ENCODE measurements at regions not wholly inside any gene's neighbourhood (a gene's known extent, or its start where the extent isn't known, plus 50 kb on each side); places are given as distances from the start of the nearest gene placed in this dataset.

DNA sequence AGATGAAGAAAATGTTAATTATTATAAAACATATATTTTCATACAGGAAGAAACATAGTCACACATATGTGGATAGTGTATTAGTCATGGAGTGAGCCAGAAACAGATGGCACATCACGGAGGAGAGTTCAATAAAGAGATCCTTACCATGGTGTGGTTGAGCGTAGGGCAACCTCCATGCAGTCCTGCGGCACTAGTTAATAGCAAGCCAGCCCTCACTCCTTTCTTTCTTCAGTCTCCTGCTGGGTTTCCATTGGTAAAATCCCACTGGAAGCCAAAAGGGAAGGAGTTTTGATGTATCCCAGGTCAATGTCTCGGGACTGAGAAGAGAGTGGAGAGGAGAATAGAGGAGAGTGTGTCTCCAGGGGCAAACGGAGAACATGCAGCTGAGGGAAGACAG lies 328.1 kb downstream of the NR4A2 start:
- Histone ChIP-seq H2BK120ac (ENCODE audit: insufficient read depth, low read length, poor library complexity) (no peak overlapping the region), H3K4me2 (ENCODE audit: low read length) (no peak overlapping the region), H2BK12ac (ENCODE audit: low read length) (no peak overlapping the region), H3K4me1 (ENCODE audit: control insufficient read depth in 1 of 2, insufficient read depth in 2 of 2, low read length in 2 of 2) (no peaks in the 10 kb centered on the region), H3K36me3 (ENCODE audit: control insufficient read depth in 1 of 2, insufficient read depth in 2 of 2, low read length in 2 of 2) (no peaks in the 10 kb centered on the region), H3K27ac (ENCODE audit: low read depth, low read length) (no peak overlapping the region), H3K18ac (ENCODE audit: low read length) (no peak overlapping the region), H3K23ac (ENCODE audit: low read length) (no peak overlapping the region), H3K14ac (ENCODE audit: low read length) (no peak overlapping the region), H3K27me3 (ENCODE audit: insufficient read depth, low read length) (no peaks in the 10 kb centered on the region), H2BK5ac (ENCODE audit: low read depth, low read length, poor library complexity) (no peak overlapping the region), H3K4me3 (ENCODE audit: low read depth, low read length) (no peak overlapping the region), H3K9ac (ENCODE audit: low read length) (no peak overlapping the region), H4K91ac (ENCODE audit: low read depth, low read length) (no peak overlapping the region), H3K79me2 (ENCODE audit: control insufficient read depth, insufficient read depth, low read length, poor library complexity) (no peaks in the 10 kb centered on the region), H4K8ac (ENCODE audit: low read depth, low read length) (no peak overlapping the region), H2AFZ (ENCODE audit: insufficient read depth, low read length, poor library complexity) (no peak overlapping the region), H3K79me1 (ENCODE audit: low read length) (no peaks in the 10 kb centered on the region), H2AK5ac (ENCODE audit: low read length) (no peak overlapping the region), H3K9me3 (ENCODE audit: insufficient read depth, low read depth, low read length) (no peaks in the 10 kb centered on the region), H3K4ac (ENCODE audit: low read depth, low read length) (no peak overlapping the region), H4K12ac (ENCODE audit: low read depth, low read length) (no peak overlapping the region)
- no peak for DNase-seq
- WGBS (ENCODE audit: extremely low coverage, insufficient coverage, insufficient read length), result no CpG with 5 or more reads among the region's 5 CpGs

DNA sequence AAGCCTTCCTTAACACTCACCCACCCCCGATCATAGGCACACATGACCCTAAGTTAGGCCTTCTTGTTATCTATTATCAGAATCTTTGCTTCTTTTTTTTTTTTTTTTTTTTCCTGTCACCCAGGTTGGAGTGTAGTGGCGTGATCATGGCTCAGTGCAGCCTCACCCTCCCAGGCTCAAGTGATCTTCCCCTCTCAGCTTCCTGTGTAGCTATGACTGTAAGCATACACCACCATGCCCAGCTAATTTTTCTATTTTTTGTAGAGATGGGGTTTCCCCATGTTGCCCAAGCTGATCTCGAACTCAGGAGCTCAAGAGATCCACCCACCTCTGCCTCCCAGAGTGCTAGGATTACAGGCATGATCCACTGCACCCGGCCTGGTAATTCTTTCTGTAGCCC lies 328.7 kb downstream of the NR4A2 start:
- no peak overlapping the region for H3K4me2 ChIP-seq (ENCODE audit: low read length)
- H4K8ac ChIP-seq (ENCODE audit: low read depth, low read length), result no peak overlapping the region
- WGBS (ENCODE audit: extremely low coverage, insufficient coverage, insufficient read length), result no CpG with 5 or more reads among the region's 4 CpGs
- no peak overlapping the region for H3K9ac ChIP-seq (ENCODE audit: low read length)
- no peak overlapping the region for H3K4me3 ChIP-seq (ENCODE audit: low read depth, low read length)
- DNase-seq, result no peak
- H3K27me3 ChIP-seq (ENCODE audit: insufficient read depth, low read length), result no peaks in the 10 kb centered on the region
- H3K79me1 ChIP-seq (ENCODE audit: low read length), result no peaks in the 10 kb centered on the region
- no peak overlapping the region for H3K4ac ChIP-seq (ENCODE audit: low read depth, low read length)
- no peak overlapping the region for H3K18ac ChIP-seq (ENCODE audit: low read length)
- no peak overlapping the region for H3K23ac ChIP-seq (ENCODE audit: low read length)
- H4K12ac ChIP-seq (ENCODE audit: low read depth, low read length), result no peak overlapping the region
- no peak overlapping the region for H3K14ac ChIP-seq (ENCODE audit: low read length)
- no peak overlapping the region for H4K91ac ChIP-seq (ENCODE audit: low read depth, low read length)
- H2BK5ac ChIP-seq (ENCODE audit: low read depth, low read length, poor library complexity), result no peak overlapping the region
- no peaks in the 10 kb centered on the region for H3K9me3 ChIP-seq (ENCODE audit: insufficient read depth, low read depth, low read length)
- H2BK120ac ChIP-seq (ENCODE audit: insufficient read depth, low read length, poor library complexity), result no peak overlapping the region
- no peaks in the 10 kb centered on the region for H3K36me3 ChIP-seq (ENCODE audit: control insufficient read depth in 1 of 2, insufficient read depth in 2 of 2, low read length in 2 of 2)
- H3K4me1 ChIP-seq (ENCODE audit: control insufficient read depth in 1 of 2, insufficient read depth in 2 of 2, low read length in 2 of 2), result no peaks in the 10 kb centered on the region
- no peak overlapping the region for H2BK12ac ChIP-seq (ENCODE audit: low read length)
- H2AFZ ChIP-seq (ENCODE audit: insufficient read depth, low read length, poor library complexity), result no peak overlapping the region
- no peaks in the 10 kb centered on the region for H3K79me2 ChIP-seq (ENCODE audit: control insufficient read depth, insufficient read depth, low read length, poor library complexity)
- no peak overlapping the region for H2AK5ac ChIP-seq (ENCODE audit: low read length)
- no peak overlapping the region for H3K27ac ChIP-seq (ENCODE audit: low read depth, low read length)

DNA sequence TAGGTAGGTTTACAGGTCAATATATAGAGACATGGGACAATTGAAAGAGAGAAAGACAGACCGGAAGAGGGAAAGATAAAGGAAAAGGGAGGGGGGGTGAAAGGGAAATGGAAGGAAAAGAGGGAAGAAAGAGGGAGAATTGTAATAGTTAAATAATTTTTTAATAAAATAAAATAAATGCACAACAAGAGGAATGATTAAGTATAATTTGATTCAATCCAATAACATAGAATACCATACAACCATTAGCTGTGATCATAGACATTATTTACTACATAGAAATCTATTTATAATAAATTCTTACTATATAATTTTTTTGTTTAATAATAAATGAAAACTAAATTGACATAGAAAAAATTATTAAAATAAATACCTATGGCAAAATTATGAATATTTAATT lies 330.7 kb downstream of the NR4A2 start:
- Histone ChIP-seq H3K18ac (ENCODE audit: low read length) (no peak overlapping the region), H3K23ac (ENCODE audit: low read length) (no peak overlapping the region), H3K27me3 (ENCODE audit: insufficient read depth, low read length) (no peaks in the 10 kb centered on the region), H3K4me1 (ENCODE audit: control insufficient read depth in 1 of 2, insufficient read depth in 2 of 2, low read length in 2 of 2) (no peaks in the 10 kb centered on the region), H3K9ac (ENCODE audit: low read length) (no peak overlapping the region), H2AK5ac (ENCODE audit: low read length) (no peak overlapping the region), H2BK120ac (ENCODE audit: insufficient read depth, low read length, poor library complexity) (no peak overlapping the region), H4K8ac (ENCODE audit: low read depth, low read length) (no peak overlapping the region), H3K79me2 (ENCODE audit: control insufficient read depth, insufficient read depth, low read length, poor library complexity) (no peaks in the 10 kb centered on the region), H3K4ac (ENCODE audit: low read depth, low read length) (no peak overlapping the region), H3K79me1 (ENCODE audit: low read length) (no peaks in the 10 kb centered on the region), H3K4me2 (ENCODE audit: low read length) (no peak overlapping the region), H2AFZ (ENCODE audit: insufficient read depth, low read length, poor library complexity) (no peak overlapping the region), H3K27ac (ENCODE audit: low read depth, low read length) (no peak overlapping the region), H2BK12ac (ENCODE audit: low read length) (no peak overlapping the region), H3K9me3 (ENCODE audit: insufficient read depth, low read depth, low read length) (no peaks in the 10 kb centered on the region), H3K36me3 (ENCODE audit: control insufficient read depth in 1 of 2, insufficient read depth in 2 of 2, low read length in 2 of 2) (no peaks in the 10 kb centered on the region), H3K4me3 (ENCODE audit: low read depth, low read length) (no peak overlapping the region), H2BK5ac (ENCODE audit: low read depth, low read length, poor library complexity) (no peak overlapping the region), H3K14ac (ENCODE audit: low read length) (no peak overlapping the region), H4K91ac (ENCODE audit: low read depth, low read length) (no peak overlapping the region), H4K12ac (ENCODE audit: low read depth, low read length) (no peak overlapping the region)
- WGBS (ENCODE audit: extremely low coverage, insufficient coverage, insufficient read length), result 60% methylated on average over 1 of the region's 1 CpG
- DNase-seq, result no peak

DNA sequence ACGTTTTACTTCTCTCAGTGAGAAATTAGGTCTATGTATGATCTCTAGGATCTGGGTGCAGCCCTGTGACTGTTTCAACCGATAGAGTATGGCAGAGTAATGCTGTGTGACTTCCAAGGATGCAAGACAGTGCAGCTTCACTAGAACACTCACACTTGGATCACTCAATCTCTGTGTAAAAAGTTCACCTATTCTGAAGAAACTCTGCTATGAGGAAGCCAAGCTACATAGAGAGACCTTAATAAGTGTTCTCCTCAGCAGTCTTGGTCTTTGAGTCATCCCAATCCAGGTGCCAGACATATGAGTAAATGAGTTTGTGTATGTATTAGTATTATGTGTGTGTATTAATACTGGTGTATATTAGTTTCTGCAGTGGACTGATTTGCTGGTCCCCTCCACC lies 335.0 kb downstream of the NR4A2 start:
- H4K8ac ChIP-seq (ENCODE audit: low read depth, low read length), result no peak overlapping the region
- no peak overlapping the region for H3K14ac ChIP-seq (ENCODE audit: low read length)

More for the DNA sequence above, 335.0 kb downstream of the NR4A2 start:
- peak; percentile 51 to 80 for DNase-seq
- Histone ChIP-seq H3K4me1 (ENCODE audit: control insufficient read depth in 1 of 2, insufficient read depth in 2 of 2, low read length in 2 of 2) (no peaks in the 10 kb centered on the region), H3K4me2 (ENCODE audit: low read length) (no peak overlapping the region), H2BK12ac (ENCODE audit: low read length) (no peak overlapping the region), H3K4me3 (ENCODE audit: low read depth, low read length) (no peak overlapping the region), H3K79me2 (ENCODE audit: control insufficient read depth, insufficient read depth, low read length, poor library complexity) (no peaks in the 10 kb centered on the region), H3K27ac (ENCODE audit: low read depth, low read length) (no peak overlapping the region), H3K4ac (ENCODE audit: low read depth, low read length) (no peak overlapping the region), H3K23ac (ENCODE audit: low read length) (no peak overlapping the region), H3K36me3 (ENCODE audit: control insufficient read depth in 1 of 2, insufficient read depth in 2 of 2, low read length in 2 of 2) (no peaks in the 10 kb centered on the region), H3K9ac (ENCODE audit: low read length) (no peak overlapping the region), H2BK5ac (ENCODE audit: low read depth, low read length, poor library complexity) (no peak overlapping the region), H4K12ac (ENCODE audit: low read depth, low read length) (no peak overlapping the region), H2AFZ (ENCODE audit: insufficient read depth, low read length, poor library complexity) (no peak overlapping the region), H3K9me3 (ENCODE audit: insufficient read depth, low read depth, low read length) (no peaks in the 10 kb centered on the region), H2BK120ac (ENCODE audit: insufficient read depth, low read length, poor library complexity) (no peak overlapping the region), H3K18ac (ENCODE audit: low read length) (no peak overlapping the region), H3K27me3 (ENCODE audit: insufficient read depth, low read length) (no peaks in the 10 kb centered on the region), H2AK5ac (ENCODE audit: low read length) (no peak overlapping the region), H4K91ac (ENCODE audit: low read depth, low read length) (no peak overlapping the region), H3K79me1 (ENCODE audit: low read length) (no peaks in the 10 kb centered on the region)
- WGBS (ENCODE audit: extremely low coverage, insufficient coverage, insufficient read length), result no CpG with 5 or more reads among the region's 2 CpGs
